HepG2 (cell line): ENCODE measurements at regions not wholly inside any gene's neighbourhood (a gene's known extent, or its start where the extent isn't known, plus 50 kb on each side); places are given as distances from the start of the nearest gene placed in this dataset.

Experiments used
- ATAC-seq: fragments of 200-7000 bp; cut with Tn5 transposase; 3 replicates; pipeline ENCODE4 v1.9.1; 2020; ENCODE audit warnings: mild to moderate bottlenecking, moderate library complexity
- BruUV-seq: library from RNA; stranded (reverse); fragments of 400-500 nt; replicated peaks from 2 replicates; lab custom pipeline; 2021; lab: Mats Ljungman, UMichigan
- CTCF ChIA-PET: fragments of 300-600 bp; formaldehyde crosslinking; extraction: SDS; loops from one replicate; lab custom pipeline; 2021; ENCODE audit warnings: low total read pairs, inconsistent platforms, low intra/inter-chr PET ratio; lab: Yijun Ruan, JAX
- POLR2A ChIA-PET: fragments of 350-600 bp; sonication (Branson Sonifier 250); formaldehyde crosslinking; loops from one replicate; lab custom pipeline; 2020; ENCODE audit warnings: antibody characterized with exemption, inconsistent platforms; lab: Yijun Ruan, JAX
- DNase-seq: peaks from one replicate; pipeline ENCODE4 v3.0.0-alpha.2; 2015; ENCODE audit warnings: low spot score
- FAIRE-seq: peaks from 3 replicates; lab custom pipeline; 2011; peaks lifted over from hg19 to GRCh38; lab: Jason Lieb, UNC
- H2AFZ ChIP-seq: one replicate; pipeline ENCODE4 v1.6.1; 2011; ENCODE audit warnings: low read length, inconsistent platforms
- H3K27ac ChIP-seq: fragments of 300-600 bp; 3 replicates; pipeline ENCODE4 v1.8.0; 2011; ENCODE audit warnings: mixed run types, mild to moderate bottlenecking, mixed read lengths, low read length, inconsistent platforms; ENCODE audit not compliant: insufficient read depth; ENCODE audit errors: extremely low read length
- H3K27me3 ChIP-seq, 2 experiments: fragments of 200-600 bp in 1 of 2; 2 replicates in 1 of 2; 3 replicates in 1 of 2; pipeline versions ENCODE4 v1.6.0 to v1.8.0; 2011; ENCODE audit warnings: low read length in 2 of 2, mild to moderate bottlenecking in 2 of 2, moderate library complexity in 2 of 2, inconsistent platforms in 1 of 2; ENCODE audit not compliant: insufficient read depth in 2 of 2, control insufficient read depth in 1 of 2
- H3K36me3 ChIP-seq, 2 experiments: fragments of 200-600 bp in 1 of 2; replicated peaks in 1 of 2; 2 replicates in 1 of 2; 3 replicates in 1 of 2; pipeline versions ENCODE4 v1.5.1 to v1.8.0; 2011; ENCODE audit warnings: low read length in 2 of 2, inconsistent platforms in 1 of 2; ENCODE audit not compliant: insufficient read depth in 2 of 2, control insufficient read depth in 1 of 2
- H3K4me1 ChIP-seq: 2 replicates; pipeline ENCODE4 v1.5.1; 2012; ENCODE audit warnings: low read length, inconsistent platforms; ENCODE audit not compliant: insufficient read depth
- H3K4me2 ChIP-seq: 2 replicates; pipeline ENCODE4 v1.6.0; 2011; ENCODE audit warnings: low read depth, low read length, inconsistent platforms
- H3K4me3 ChIP-seq, 3 experiments: fragments of 200-600 bp in 1 of 3; sonication (generic), shearing (Covaris generic) in 1 of 3; replicated peaks in 1 of 3; 2 replicates each; pipeline ENCODE4 v1.5.1; 2011 to 2016; ENCODE audit warnings: low read length in 3 of 3, inconsistent platforms in 2 of 3, low read depth in 2 of 3, mild to moderate bottlenecking in 2 of 3, control low read depth in 1 of 3, mixed read lengths in 1 of 3; ENCODE audit not compliant: insufficient read depth in 1 of 3
- H3K79me2 ChIP-seq: one replicate; pipeline ENCODE4 v1.6.1; 2011; ENCODE audit warnings: low read length, inconsistent platforms; ENCODE audit not compliant: insufficient read depth
- H3K9ac ChIP-seq: 2 replicates; pipeline ENCODE4 v1.6.0; 2011; ENCODE audit warnings: mild to moderate bottlenecking, low read depth, low read length, inconsistent platforms; ENCODE audit not compliant: insufficient read depth
- H3K9me3 ChIP-seq: 2 replicates; pipeline ENCODE4 v1.5.1; 2012; ENCODE audit warnings: mild to moderate bottlenecking, low read length
- H4K20me1 ChIP-seq: 2 replicates; pipeline ENCODE4 v1.6.0; 2011; ENCODE audit warnings: inconsistent platforms, mild to moderate bottlenecking, low read length, moderate library complexity; ENCODE audit not compliant: insufficient read depth
- CC2D1A ChIP-seq: sonication (generic); formaldehyde crosslinking; IDR thresholded peaks from 2 replicates; pipeline ENCODE4 v1.8.1; 2023; ENCODE audit warnings: mild to moderate bottlenecking, missing genetic modification reagents
- KLF9 ChIP-seq: IDR thresholded peaks from 2 replicates; pipeline ENCODE4 v1.6.1; 2016; ENCODE audit warnings: low read depth
- MIER2 ChIP-seq: IDR thresholded peaks from 2 replicates; pipeline ENCODE4 v1.6.1; 2016; ENCODE audit warnings: missing biosample characterization, missing genetic modification reagents
- MTF1 ChIP-seq: sonication (generic); formaldehyde crosslinking; IDR thresholded peaks from 2 replicates; pipeline ENCODE4 v1.5.0; 2020; ENCODE audit warnings: missing genetic modification reagents
- MTF2 ChIP-seq: sonication (generic); formaldehyde crosslinking; IDR thresholded peaks from 2 replicates; pipeline ENCODE4 v1.5.0; 2020; ENCODE audit warnings: missing genetic modification reagents, borderline replicate concordance
- TBX3 ChIP-seq: fragments of 450-650 bp; IDR thresholded peaks from 2 replicates; pipeline ENCODE4 v1.6.1; 2017; ENCODE audit warnings: antibody characterized with exemption, mild to moderate bottlenecking, inconsistent platforms, borderline replicate concordance
- ZNF230 ChIP-seq: sonication (generic); formaldehyde crosslinking; IDR thresholded peaks from 2 replicates; pipeline ENCODE4 v1.4.0; 2020; ENCODE audit warnings: mild to moderate bottlenecking, missing genetic modification reagents
- ZNF460 ChIP-seq: sonication (generic); formaldehyde crosslinking; IDR thresholded peaks from 2 replicates; pipeline ENCODE4 v1.5.1; 2020; ENCODE audit warnings: missing genetic modification reagents, mild to moderate bottlenecking, borderline replicate concordance
- ZNF543 ChIP-seq: sonication (generic); formaldehyde crosslinking; IDR thresholded peaks from 2 replicates; pipeline ENCODE4 v1.4.0; 2020; ENCODE audit warnings: mild to moderate bottlenecking, missing genetic modification reagents
- ZNF556 ChIP-seq: sonication (generic); formaldehyde crosslinking; IDR thresholded peaks from 2 replicates; pipeline ENCODE4 v1.4.0; 2020; ENCODE audit warnings: mild to moderate bottlenecking, missing genetic modification reagents, borderline replicate concordance
- ZNF629 ChIP-seq: sonication (generic); formaldehyde crosslinking; conservative IDR thresholded peaks from 2 replicates; pipeline ENCODE4 v1.5.0; 2020; ENCODE audit warnings: missing genetic modification reagents
- ZNF672 ChIP-seq: sonication (generic); formaldehyde crosslinking; IDR thresholded peaks from 2 replicates; pipeline ENCODE4 v1.8.1; 2022; ENCODE audit warnings: missing genetic modification reagents
- WGBS: methylation state at CpG from one replicate; pipeline ENCODE4 v1.1.6; 2017; ENCODE audit warnings: low lambda C conversion rate; 5-methylcytosine and 5-hydroxymethylcytosine counted together
- in situ Hi-C: cut with HindIII; loops from 2 replicates; pipeline ENCODE4 v1.10.0; 2017; ENCODE audit warnings: low pct_unique_long_range_greater_than_20kb; ENCODE audit not compliant: extremely low pct_ligation_motif_present
- intact Hi-C: fragments of 100-400 bp; cut with micrococcal nuclease; formaldehyde crosslinking; loops from one replicate; pipeline ENCODE4 v1.10.0; 2022; ENCODE audit not compliant: unreplicated experiment
- TF ChIP-seq, protein P1 (sequence below): sonication (generic); formaldehyde crosslinking; IDR thresholded peaks from 2 replicates; pipeline ENCODE4 v1.8.1; 2023; ENCODE audit warnings: mild to moderate bottlenecking, missing genetic modification reagents, borderline replicate concordance
- TF ChIP-seq, protein P2 (sequence below): sonication (generic); formaldehyde crosslinking; IDR thresholded peaks from 2 replicates; pipeline ENCODE4 v1.5.0; 2020; ENCODE audit warnings: missing genetic modification reagents, mild to moderate bottlenecking, borderline replicate concordance
- TF ChIP-seq, protein P3 (sequence below): IDR thresholded peaks from 2 replicates; pipeline ENCODE4 v1.6.1; 2018; ENCODE audit warnings: missing genetic modification reagents
- TF ChIP-seq, protein P4 (sequence below): sonication (generic); formaldehyde crosslinking; IDR thresholded peaks from 2 replicates; pipeline ENCODE4 v1.4.0; 2020; ENCODE audit warnings: missing genetic modification reagents

DNA sequence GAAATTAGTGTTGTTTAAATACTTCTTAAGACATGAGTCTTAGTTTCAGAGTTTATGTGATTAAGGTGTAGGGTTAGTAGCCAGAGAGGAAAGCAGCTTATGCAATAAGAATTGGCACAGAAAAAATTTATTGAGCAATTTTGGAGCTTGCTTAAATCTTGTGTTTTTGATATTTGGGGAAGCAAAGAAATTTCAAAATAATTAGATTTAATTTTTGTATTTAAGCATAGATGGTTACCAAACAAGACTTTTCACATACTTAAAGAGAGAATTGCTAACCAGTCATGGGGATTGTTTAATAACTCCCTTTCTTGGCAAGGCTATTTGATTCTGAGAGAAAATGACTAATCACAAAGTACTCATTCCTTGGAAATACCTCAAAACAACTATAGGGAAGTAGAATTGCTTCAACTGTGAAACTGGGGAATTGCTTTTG, 202.0 kb upstream of the GRID2 start:
- Histone ChIP-seq H2AFZ (no peak overlapping the region), H3K79me2 (no peaks in the 10 kb centered on the region), H3K4me2 (no peak overlapping the region), H3K4me1 (no peaks in the 10 kb centered on the region), H3K27me3 (no peaks in the 10 kb centered on the region), H3K4me3 (no peak overlapping the region), H4K20me1 (no peaks in the 10 kb centered on the region), H3K9ac (no peak overlapping the region), H3K36me3 (no peaks in the 10 kb centered on the region)
- no peak for ATAC-seq
- in situ Hi-C loops = no loop called here
- no peak for TF ChIP-seq MIER2
- TF ChIP-seq ZNF629 (CRISPR knock-in tag) = no peak
- TF ChIP-seq, protein P1, sequence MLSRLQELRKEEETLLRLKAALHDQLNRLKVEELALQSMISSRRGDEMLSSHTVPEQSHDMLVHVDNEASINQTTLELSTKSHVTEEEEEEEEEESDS (CRISPR knock-in tag) = no peak
- no peak for TF ChIP-seq ZNF460 (CRISPR knock-in tag)
- no peak for TF ChIP-seq MTF1 (CRISPR knock-in tag)
- no peak for TF ChIP-seq KLF9 (CRISPR knock-in tag)
- no peak for TF ChIP-seq ZNF230
- TF ChIP-seq, all 625 proteins: peak for 0
- H3K27ac ChIP-seq = no peak overlapping the region
- intact Hi-C loops = no loop called here
- BruUV-seq = no TSS peak
- H3K9me3 ChIP-seq = no peaks in the 10 kb centered on the region
- no peak for DNase-seq
- CTCF ChIA-PET = no interaction called here
- POLR2A ChIA-PET = no interaction called here
- FAIRE-seq = no peak

DNA sequence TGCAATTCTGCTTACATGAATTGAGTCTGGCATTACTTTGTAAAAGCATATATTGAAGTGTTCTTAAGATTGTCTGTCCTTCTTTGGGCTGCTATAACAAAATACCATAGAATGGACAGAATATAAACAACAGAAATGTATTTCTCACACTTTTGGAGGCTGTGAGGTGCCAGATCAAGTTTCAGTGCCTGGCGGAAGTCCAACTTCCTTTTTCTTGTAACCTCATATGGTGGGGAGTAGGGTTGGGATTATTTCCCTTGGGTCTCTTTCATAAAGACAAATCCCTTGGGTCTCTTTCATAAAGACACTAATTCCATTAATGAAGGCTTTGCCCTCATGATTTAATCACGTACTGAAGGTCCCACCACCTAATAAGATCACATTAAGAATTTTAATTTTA, 199.3 kb upstream of the GRID2 start:
- H2AFZ ChIP-seq = no peak overlapping the region
- no peaks in the 10 kb centered on the region for H3K36me3 ChIP-seq
- no peak for ATAC-seq
- DNase-seq = no peak
- no peaks in the 10 kb centered on the region for H3K79me2 ChIP-seq
- H3K4me2 ChIP-seq = no peak overlapping the region
- no peak overlapping the region for H3K4me3 ChIP-seq
- H3K27me3 ChIP-seq = no peaks in the 10 kb centered on the region
- WGBS = 15% methylated on average over 2 of the region's 2 CpGs
- no peaks in the 10 kb centered on the region for H4K20me1 ChIP-seq
- no peaks in the 10 kb centered on the region for H3K4me1 ChIP-seq
- no peak overlapping the region for H3K27ac ChIP-seq
- no peak for FAIRE-seq
- ChIA-PET POLR2A (no interaction called here), CTCF (no interaction called here)
- in situ Hi-C loops (no loop called here), intact Hi-C loops (no loop called here)
- no TSS peak for BruUV-seq
- no peaks in the 10 kb centered on the region for H3K9me3 ChIP-seq
- no peak overlapping the region for H3K9ac ChIP-seq
- TF ChIP-seq TBX3 (no peak), ZNF556 (CRISPR knock-in tag) (no peak), CC2D1A (CRISPR knock-in tag) (no peak), ZNF672 (no peak), ZNF543 (CRISPR knock-in tag) (no peak), MTF2 (CRISPR knock-in tag) (no peak)
- TF ChIP-seq, protein P2, sequence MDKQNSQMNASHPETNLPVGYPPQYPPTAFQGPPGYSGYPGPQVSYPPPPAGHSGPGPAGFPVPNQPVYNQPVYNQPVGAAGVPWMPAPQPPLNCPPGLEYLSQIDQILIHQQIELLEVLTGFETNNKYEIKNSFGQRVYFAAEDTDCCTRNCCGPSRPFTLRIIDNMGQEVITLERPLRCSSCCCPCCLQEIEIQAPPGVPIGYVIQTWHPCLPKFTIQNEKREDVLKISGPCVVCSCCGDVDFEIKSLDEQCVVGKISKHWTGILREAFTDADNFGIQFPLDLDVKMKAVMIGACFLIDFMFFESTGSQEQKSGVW (CRISPR knock-in tag) = no peak
- TF ChIP-seq, protein P3, sequence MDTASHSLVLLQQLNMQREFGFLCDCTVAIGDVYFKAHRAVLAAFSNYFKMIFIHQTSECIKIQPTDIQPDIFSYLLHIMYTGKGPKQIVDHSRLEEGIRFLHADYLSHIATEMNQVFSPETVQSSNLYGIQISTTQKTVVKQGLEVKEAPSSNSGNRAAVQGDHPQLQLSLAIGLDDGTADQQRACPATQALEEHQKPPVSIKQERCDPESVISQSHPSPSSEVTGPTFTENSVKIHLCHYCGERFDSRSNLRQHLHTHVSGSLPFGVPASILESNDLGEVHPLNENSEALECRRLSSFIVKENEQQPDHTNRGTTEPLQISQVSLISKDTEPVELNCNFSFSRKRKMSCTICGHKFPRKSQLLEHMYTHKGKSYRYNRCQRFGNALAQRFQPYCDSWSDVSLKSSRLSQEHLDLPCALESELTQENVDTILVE (CRISPR knock-in tag) = no peak
- TF ChIP-seq, protein P4, sequence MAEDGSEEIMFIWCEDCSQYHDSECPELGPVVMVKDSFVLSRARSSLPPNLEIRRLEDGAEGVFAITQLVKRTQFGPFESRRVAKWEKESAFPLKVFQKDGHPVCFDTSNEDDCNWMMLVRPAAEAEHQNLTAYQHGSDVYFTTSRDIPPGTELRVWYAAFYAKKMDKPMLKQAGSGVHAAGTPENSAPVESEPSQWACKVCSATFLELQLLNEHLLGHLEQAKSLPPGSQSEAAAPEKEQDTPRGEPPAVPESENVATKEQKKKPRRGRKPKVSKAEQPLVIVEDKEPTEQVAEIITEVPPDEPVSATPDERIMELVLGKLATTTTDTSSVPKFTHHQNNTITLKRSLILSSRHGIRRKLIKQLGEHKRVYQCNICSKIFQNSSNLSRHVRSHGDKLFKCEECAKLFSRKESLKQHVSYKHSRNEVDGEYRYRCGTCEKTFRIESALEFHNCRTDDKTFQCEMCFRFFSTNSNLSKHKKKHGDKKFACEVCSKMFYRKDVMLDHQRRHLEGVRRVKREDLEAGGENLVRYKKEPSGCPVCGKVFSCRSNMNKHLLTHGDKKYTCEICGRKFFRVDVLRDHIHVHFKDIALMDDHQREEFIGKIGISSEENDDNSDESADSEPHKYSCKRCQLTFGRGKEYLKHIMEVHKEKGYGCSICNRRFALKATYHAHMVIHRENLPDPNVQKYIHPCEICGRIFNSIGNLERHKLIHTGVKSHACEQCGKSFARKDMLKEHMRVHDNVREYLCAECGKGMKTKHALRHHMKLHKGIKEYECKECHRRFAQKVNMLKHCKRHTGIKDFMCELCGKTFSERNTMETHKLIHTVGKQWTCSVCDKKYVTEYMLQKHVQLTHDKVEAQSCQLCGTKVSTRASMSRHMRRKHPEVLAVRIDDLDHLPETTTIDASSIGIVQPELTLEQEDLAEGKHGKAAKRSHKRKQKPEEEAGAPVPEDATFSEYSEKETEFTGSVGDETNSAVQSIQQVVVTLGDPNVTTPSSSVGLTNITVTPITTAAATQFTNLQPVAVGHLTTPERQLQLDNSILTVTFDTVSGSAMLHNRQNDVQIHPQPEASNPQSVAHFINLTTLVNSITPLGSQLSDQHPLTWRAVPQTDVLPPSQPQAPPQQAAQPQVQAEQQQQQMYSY (CRISPR knock-in tag) = no peak
